HG02678 (cell line): ENCODE measurements at regions not wholly inside any gene's neighbourhood (a gene's known extent, or its start where the extent isn't known, plus 50 kb on each side); places are given as distances from the start of the nearest gene placed in this dataset.
"Not testable (repeated sequence)": the region's sequence is repeated elsewhere in the genome, so short reads cannot be mapped to it uniquely, and the experiment has no call there.

Source experiments
- ATAC-seq: cut with Tn5 transposase; IDR thresholded peaks from one replicate; pipeline ENCODE4 v1.9.1; 2021; ENCODE audit warnings: mild to moderate bottlenecking, moderate library complexity; ENCODE audit not compliant: unreplicated experiment

GRCh38 chr5:102049517-102049916 lies 246.6 kb downstream of the SLCO4C1 start:
- no peak for ATAC-seq

- ATAC-seq: no peak
Measured at GRCh38 chr5:102048940-102049339, 247.1 kb downstream of the SLCO4C1 start.

- not testable (repeated sequence) for ATAC-seq
Measured at GRCh38 chr5:102047073-102047472, 249.0 kb downstream of the SLCO4C1 start.

- ATAC-seq: no peak
Measured at GRCh38 chr5:102040326-102040725, 255.8 kb downstream of the SLCO4C1 start.

- ATAC-seq: no peak
Measured at GRCh38 chr5:102036927-102037326, 259.2 kb downstream of the SLCO4C1 start.

GRCh38 chr5:102031711-102032110 lies 264.4 kb downstream of the SLCO4C1 start:
- no peak for ATAC-seq

GRCh38 chr5:102018690-102019089 lies 277.4 kb downstream of the SLCO4C1 start:
- ATAC-seq: no peak

- no peak for ATAC-seq
Measured at GRCh38 chr5:102018279-102018678, 277.8 kb downstream of the SLCO4C1 start.

- no peak for ATAC-seq
Measured at GRCh38 chr5:102014371-102014770, 281.7 kb downstream of the SLCO4C1 start.

GRCh38 chr5:102010644-102011043 lies 285.4 kb downstream of the SLCO4C1 start:
- no peak for ATAC-seq

GRCh38 chr5:101997235-101997634 lies 298.8 kb downstream of the SLCO4C1 start:
- no peak for ATAC-seq

GRCh38 chr5:101995585-101995984 lies 300.5 kb downstream of the SLCO4C1 start:
- ATAC-seq: no peak

GRCh38 chr5:101991486-101991885 lies 304.6 kb downstream of the SLCO4C1 start:
- ATAC-seq: no peak

- no peak for ATAC-seq
Measured at GRCh38 chr5:101989659-101990058, 306.4 kb downstream of the SLCO4C1 start.

GRCh38 chr5:101977729-101978345 lies 318.2 kb downstream of the SLCO4C1 start:
- peak; percentile 89 for ATAC-seq

- no peak for ATAC-seq
Measured at GRCh38 chr5:101976933-101977332, 319.2 kb downstream of the SLCO4C1 start.

- no peak for ATAC-seq
Measured at GRCh38 chr5:101969742-101970141, 326.3 kb downstream of the SLCO4C1 start.

GRCh38 chr5:101966476-101966875 lies 329.6 kb downstream of the SLCO4C1 start:
- no peak for ATAC-seq

- ATAC-seq: no peak
Measured at GRCh38 chr5:101955891-101956290, 340.2 kb downstream of the SLCO4C1 start.

- ATAC-seq: no peak
Measured at GRCh38 chr5:101950019-101950418, 346.1 kb downstream of the SLCO4C1 start.

GRCh38 chr5:101948615-101949014 lies 347.5 kb downstream of the SLCO4C1 start:
- ATAC-seq: no peak

GRCh38 chr5:101943784-101944183 lies 352.3 kb downstream of the SLCO4C1 start:
- ATAC-seq: no peak

GRCh38 chr5:101942321-101942882 lies 353.7 kb downstream of the SLCO4C1 start:
- peak; percentile 82 for ATAC-seq
